ENCODE measurements at regions not wholly inside any gene's neighbourhood (a gene's known extent, or its start where the extent isn't known, plus 50 kb on each side); places are given as distances from the start of the nearest gene placed in this dataset.

DNA sequence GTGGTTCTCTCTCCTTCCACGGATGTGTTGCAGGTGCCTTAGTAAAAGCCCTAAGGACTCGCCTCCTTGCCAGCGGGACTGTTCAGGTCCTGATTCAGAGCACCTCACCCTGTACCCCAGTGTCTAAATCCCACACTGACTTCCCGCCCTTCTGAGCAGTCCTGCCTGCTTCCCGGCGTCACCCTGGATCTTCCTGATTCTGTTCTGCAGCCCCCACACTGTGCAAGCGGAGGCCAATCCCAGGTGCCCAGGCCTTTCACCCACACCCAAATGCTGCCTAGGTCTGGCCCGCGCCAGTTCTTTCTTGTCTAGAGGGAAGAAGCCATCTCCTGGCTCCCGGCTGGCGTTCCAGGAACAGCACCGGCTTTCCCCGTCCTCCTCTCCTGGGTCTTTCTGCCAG is 95.9 kb upstream of the GALNT2 start:
- DNase-seq: no peak

DNA sequence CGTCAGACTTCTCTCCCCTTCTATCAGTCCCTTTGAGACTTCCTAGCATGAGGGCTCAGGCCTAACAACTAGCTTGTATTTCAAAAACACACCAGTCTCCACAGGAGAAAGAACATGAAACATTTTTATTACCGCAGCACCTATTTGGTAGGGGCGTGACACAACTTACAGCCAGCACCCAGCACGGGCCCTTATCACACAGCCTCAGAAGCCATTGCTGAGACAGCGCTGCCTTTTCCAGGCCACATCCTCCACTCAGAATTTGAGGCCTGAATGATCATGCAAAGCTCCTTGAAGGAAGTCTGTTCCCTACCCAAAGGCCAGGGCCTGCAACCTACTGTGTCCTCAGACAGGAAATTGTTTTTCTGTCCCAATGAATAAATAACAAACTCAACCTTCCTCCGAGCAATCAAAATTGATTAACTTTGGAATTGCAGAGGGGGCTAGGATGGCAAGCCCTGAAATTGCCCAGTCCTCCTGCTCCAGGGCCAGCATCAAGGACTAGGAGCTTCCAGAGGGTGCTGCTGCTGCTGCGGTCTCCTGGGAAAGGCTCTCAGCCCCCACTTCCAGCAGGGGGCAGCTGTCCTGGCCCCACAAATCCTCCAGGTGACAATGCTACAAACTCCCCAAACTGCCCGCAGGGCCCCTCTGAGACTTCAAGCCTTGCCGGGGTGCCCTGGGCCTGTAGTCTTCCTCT is 94.3 kb upstream of the GALNT2 start:
- no peak for DNase-seq

DNA sequence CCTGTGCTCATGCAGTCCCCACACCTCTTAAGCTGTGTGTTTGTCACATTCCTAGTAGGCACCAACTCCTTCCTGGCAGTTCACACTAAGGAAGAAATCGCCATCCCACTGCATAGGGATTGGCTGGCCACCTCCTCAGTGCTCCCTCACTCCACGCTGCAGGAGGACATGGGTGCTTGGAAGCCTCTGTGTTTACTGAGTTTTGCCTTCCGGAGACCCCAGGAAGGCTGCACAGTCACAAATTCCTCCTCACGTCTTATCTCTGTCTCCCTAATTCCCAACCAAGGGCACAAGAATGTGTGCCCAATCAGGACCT is 93.8 kb upstream of the GALNT2 start:
- no peak for DNase-seq

DNA sequence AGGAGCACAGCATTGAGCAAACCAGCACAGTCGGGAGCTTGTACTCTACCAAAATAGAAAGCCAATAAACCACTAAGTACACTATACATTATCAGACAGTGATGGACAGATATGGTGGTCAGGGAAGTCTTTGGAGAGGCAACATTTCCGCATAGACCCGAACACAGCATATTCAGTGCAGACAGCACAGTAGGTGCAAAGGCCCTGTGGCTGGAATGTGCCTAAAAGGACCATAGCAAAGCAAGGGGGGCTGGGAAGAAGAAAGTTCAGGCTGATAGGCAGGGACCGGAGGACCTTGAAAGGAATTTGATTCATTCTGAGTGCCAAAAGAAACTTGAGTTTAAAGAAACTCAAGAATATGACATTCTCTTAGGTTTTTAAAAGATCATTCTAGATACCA is 92.0 kb upstream of the GALNT2 start:
- no peak for DNase-seq

DNA sequence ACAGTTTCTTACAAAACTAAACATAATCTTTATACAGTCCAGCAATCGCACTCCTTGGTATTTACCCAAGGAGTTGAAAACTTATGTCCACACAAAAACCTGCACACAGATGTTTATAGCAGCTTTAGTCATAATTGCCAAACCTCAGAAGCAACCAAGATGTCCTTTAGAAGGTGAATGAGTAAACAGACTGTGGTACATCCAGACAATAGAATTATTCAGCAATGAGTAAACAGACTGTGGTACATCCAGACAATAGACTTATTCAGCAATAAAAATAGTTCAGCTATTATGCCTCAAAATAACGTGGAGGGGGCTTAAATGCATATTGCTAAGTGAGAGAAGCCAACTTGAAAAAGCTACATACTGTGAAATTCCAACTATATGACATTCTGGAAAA is 87.0 kb upstream of the GALNT2 start:
- no peak for DNase-seq

DNA sequence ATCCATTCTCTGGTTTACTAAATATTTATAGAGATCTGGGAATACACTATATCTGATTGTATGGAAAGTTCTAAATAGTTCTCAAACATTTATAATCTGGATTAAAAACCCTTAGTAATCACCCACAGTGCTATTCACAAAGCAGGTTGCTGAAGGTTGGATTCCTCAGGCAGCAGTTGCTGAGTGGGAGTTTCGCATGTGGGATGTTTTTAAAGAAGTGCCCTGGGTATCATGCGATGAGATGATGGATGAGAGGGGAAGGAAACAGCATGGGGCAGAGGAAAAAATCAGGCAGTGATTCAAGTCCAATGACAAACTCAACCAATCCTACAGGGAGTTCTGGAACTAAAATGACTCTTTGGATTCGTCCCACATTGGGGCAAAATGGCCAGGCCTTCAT is 85.3 kb upstream of the GALNT2 start:
- DNase-seq: no peak

DNA sequence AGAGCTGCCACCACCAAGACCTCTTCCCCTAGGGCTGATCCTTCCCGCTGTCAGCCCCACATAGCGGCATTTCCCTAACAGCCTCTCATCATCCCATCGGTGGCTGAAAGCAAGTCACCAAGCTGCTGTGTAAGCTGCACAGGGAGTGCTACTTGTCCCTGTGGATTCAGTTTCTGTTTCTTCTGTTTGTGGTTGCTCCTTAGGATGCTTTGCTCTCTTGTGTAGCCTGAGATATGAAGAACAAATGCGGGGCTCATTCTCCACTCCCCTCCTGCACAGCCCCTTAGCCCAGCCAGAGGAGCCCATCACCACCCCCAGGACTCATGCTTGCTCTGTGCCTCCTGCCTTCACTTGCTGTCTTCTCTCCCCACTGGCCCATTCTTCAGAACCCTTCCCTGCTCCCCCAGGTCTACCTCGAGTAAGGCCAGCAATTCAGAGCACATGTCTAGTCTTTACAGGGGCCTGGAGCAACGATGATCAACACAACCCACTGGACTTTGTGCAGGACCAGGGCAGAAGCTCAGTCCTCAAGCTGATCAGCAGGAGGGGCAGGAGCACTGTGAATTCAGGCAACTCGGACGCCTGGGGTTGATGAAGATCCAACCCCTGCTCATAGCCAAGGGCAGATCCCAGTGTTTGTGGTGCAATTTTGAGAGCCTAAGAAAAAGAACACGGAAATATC is 82.6 kb upstream of the GALNT2 start:
- DNase-seq: no peak

DNA sequence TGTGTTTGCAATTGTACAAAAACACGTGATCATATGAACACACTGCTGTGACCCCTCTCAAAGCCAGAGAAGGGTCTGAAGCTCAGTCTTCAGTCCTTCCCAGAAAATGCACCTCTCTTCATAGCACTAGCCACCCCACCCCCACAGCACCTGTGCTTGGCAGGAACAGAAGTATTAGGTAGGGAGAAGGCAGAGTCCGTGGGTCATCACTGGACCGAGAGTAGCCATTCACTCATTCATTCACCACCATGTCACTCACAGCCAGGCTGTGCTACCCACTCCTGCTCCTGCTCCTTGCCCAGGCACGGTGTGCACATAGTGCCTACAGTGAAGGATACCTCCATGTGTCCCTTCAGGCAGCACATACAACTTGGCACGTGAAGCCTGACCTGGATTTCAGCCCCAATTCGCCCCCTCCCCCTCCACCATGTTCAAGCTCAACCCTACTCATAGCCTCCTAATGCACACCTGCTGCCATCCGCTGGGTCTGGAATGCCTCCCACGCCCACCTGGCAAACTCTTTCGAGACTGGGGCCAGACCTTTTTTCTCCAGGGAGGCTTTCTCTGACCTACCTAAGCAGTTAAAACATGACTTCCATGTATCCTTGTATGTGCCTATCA is 81.9 kb upstream of the GALNT2 start:
- no peak for DNase-seq

DNA sequence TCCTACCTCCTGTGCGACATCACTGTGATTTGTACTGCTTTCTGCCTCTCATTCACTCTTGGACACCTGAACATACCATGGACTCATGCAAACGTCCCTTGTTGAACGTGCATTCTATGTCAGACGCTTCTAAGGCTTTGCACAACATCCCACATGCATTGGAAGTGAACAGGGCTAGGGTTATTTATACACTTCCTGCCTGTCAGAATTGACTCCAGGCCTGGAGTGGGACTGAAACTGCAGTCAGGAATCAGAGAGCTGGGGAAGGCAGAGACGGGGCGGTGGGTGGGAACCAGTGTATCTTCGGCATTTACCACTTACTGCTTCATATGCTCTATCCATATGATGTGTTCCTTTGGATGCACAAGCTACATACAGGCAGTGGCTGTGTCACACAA is 81.4 kb upstream of the GALNT2 start:
- DNase-seq: no peak

DNA sequence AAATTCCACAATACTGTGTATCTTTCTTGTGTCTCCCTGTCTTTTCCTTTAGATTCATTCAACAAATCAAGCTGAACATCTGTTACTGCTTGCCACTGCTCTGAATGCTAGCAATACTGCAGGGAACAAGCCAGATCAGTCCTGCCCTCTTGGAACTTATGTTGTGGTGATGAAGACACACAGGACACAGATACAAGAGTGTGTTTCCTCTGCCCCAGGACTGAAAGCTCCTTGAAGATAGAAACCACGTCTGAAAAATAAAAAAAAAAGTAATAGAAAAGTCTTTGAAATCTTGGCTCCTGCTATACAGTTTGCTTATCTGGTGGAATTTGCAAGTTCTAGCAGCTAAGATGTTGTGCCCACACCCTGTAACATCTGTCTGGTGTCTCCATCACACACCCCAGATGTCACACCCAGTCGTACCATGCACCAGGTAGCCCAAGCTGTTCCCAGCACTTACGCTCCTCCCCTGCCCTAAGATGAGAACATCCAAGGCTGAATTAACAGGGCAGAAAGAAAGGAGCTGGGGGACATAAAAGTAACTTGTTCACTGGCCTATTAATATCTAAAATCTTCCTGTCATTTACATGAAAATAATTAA is 80.2 kb upstream of the GALNT2 start:
- DNase-seq: no peak

DNA sequence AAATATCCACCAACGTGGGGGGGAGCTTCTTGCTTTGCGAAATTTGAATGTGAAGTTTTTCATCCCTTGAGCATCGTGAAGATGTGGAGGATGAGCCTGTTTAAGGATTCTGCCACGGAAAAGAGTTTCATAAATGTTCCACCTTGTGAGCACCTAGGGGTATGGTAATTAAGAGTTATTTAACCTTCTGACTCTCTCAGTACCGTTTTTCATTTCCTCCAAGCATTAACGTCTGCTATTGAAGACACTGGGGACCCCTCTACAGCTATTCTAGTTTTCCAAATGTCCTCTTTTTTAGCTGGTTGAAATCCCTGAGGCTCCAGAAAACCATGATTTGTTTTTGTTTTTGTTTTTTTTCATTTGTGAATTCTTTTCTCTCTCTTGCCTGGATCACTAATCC is 79.1 kb upstream of the GALNT2 start:
- DNase-seq: no peak

DNA sequence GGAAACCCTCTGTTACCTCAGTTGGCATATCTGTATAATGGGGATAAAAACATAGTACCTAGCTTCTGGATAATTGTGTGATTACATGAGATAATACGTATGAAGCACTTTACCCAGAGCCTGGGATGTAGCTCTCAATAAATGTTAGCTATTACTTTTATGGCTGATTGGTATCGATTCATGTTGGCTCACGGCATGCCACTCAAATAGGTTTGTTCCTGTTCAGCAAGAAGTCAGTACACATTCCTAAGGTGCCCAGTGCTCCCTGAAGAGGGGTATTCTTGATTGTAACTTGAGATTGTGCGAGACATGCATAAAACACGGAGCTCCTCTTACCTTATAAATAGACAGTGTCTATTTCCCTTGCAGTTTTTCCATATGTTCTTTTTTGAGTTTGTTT is 78.5 kb upstream of the GALNT2 start:
- no peak for DNase-seq

DNA sequence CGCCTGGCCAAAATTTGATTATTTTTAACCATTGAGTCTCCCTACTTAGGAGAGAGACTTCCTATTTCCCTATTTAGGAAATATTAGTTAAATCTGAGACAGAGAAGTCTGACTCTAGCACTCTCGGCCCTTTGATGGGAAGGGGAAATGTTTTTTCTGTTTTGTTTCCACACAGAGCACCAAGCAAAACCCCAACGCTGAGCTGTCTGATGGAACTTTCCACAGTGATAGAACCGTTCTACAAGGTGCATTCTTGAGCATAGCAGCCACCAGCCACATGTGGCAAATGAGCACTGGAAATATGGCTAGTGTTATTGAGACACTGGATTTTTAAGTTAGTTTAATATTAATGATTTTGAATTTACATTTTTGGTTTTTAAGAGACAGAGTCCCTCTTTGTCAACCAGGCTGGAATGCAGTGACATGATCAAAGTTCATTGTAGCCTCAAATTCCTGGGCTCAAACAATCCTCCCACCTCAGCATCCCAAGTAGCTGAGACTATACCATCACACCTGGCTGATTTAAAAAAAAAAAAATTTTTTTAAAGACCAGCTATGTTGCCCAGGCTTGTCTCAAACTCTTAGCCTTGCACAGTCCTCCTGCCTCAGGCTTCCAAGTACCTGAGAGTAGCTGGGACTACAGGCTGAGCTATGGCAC is 77.3 kb upstream of the GALNT2 start:
- no peak for DNase-seq

DNA sequence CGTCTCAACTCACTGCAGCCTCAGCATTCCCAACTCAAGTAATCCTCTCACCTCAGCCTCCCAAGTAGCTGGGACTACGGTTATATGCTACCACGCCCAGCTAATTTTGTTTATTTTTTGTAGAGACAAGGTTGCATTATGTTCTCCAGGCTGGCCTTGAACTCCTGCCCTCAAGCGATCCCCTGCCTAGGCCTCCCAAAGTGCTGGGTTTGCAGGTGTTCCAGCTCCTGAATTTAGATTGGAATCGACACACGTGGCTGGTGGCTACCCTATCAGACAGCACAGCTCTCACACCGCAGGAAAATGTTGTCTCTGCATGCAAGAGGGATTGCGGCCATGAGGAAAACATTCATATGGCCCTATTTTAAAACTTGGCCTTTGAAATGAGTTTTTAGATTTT is 76.7 kb upstream of the GALNT2 start:
- no peak for DNase-seq

DNA sequence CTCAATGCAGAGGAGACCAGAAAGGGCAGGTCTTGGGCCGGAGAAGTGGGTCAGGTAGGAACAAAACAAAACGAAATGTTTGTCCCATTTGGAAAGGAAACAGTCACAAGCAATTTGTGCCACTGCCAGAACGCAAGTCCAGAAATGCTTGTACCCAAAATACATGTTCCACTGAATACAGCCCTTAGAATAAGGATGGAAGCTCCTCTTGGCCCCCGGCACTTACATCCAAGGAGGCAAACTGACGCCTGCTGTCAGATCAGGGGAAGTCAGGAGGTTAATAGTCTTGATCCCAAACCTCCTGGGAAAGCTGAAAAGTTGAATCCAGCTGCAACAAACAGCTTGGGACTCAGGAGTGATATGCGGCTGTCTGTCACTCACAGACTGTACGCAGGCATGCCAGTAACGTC is 75.9 kb upstream of the GALNT2 start:
- no peak for DNase-seq

DNA sequence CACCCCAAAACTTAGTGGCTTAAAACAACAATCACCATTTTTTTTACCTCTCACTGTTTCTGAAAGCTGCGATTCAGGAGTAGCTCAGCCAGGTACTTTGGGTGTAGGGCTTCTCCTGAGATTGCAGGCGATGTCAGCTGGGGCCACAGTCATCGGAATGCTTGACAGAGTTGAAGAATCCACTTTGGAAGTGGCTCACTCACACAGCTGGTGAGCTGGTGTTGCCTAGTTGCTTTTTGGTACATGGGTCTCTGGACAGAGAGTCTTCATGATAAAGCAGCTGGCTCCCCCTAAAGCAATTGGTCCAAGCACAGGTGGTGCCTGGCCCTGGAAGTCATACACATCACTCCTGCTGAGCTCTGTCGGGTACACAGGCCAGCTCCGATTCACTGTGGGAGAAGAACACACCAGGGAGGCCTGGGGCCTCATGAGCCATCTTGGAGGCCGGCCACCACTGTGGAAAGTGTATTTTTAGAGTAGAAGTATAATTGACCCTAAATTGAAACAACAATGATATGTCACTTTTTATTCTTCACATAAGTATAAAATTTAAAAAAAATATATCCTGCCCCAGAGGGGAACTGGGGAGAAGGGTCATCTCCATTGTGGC is 75.2 kb upstream of the GALNT2 start:
- DNase-seq: no peak

DNA sequence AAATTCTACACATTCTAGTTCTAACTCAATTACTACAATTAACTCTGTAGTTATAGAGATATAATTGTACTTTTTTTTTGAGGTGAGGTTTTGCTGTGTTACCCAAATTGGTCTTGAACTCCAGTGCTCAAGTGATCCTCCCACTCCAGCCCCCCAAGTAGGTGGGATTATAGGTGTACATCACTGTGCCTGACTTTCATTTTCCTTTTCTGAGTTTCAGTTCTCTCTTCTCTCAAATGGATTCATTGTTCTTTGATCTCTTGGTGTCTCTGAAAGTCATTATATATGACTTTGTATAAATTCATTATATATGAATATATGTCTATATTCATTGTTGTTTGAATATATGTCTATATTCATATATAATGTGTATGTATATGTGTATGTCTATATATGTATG is 74.0 kb upstream of the GALNT2 start:
- no peak for DNase-seq

DNA sequence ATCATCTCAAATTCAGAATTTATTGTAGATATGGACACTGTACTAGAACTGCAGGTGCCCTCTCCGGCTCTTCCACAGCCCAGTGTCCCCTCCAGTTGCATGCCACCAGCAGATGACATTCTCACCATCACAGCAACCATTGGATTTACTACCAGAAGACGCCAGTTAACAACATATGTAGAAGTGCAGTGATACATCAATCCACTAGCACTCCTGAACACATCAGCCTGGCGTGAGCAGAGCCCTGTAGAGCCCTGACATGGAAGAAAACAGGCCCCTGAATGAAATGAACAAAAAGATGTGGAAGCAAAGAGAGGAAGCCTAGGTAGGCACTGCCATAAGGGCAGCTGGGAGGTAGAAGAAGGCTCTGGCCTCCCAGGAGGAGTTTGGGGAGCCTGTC is 73.1 kb upstream of the GALNT2 start:
- DNase-seq: no peak

DNA sequence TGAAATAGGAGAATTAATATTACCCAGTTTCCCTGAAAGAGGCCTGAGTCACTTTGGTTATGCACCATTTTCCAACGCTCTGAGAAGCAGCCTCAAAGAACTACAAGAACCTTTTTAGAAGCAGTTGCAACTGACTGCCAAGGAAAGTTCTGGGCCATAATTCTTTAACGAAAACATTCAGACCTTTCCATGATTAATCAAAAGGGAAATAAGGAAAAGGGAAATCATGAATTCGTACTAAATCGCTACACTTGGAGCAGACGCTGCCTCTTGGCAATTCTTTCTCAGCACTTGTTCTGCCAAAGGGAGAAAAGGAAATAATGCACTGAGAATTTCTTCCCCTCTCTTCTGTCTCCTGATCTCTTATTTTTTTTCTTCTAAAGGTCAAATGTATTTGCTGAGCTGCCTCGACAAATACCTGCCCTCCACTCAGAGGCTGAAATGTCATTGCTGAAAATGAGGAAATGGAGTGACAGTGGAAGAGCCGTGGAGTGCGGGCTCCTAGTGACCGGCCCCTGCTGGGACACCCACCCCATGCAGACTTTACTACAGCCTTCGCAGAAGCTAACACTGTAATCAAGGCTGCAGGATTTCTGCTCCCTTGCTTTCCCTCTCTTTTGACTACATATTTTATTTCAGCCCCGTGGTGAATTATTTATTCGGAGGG is 67.9 kb upstream of the GALNT2 start:
- DNase-seq: peak; percentile 14

DNA sequence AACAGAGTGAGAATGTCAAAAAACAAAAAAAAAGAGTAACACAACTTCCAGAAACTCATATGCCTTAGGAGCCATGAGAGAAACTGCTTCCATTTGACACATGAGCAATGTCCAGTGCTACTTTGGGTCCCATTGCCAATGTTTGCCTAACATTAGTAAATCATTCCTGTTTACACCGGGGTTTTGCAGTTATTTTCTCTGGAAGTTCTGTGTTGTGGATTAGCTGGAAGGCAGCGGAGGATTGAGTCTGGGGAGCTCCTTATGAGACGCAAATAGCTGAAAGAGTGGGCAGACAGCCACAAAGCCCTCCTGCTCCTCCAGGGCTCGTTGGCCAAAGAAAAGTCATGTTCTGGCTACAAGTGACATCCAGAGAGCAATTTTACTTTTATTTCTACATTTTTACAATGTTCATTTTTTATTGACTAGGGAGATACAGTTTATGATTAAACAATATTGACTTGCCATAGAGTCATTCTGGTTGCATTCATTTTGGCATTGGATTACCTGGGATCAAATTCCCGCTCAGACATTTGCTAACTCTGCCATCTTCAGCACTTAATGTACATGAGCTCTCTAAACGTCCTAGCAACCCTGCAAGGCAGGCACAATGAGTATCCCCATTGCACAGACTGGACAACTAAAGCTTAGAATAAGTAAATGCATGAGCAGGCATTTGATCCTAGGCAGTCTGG is 66.4 kb upstream of the GALNT2 start:
- no peak for DNase-seq

DNA sequence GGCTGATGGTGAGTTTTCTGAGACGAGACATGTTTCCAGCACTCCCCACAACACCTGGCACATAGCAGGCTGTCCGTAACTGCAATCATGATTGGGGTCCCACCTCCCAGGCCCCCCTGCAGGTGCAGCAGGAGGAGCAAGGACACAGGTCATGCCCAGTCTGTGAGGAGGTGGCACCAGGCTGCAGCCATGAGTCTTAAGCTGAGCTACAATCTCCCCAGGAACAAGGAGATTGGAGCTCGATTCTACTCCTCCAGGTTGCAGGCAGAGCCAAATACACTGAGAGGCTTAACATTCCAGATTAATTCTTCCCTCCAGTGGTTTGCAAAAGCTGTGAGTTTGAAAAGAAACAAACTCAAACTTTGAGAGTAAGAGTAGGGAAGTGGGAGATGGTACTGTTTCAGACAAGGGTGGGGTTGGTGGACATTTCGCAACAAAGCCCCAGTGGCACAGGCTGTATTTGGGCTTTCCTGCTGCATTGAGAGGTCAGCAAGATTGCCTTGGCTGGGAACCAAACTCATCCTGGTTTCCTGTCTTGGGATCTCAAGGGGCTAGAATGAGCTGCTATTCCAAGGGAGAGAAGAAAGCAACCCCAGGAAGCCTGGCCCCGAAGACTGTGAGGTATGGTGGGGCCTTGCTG is 64.8 kb upstream of the GALNT2 start:
- no peak for DNase-seq

Measured in left kidney (tissue), 1 donor.